ENCODE measurements at regions not wholly inside any gene's neighbourhood (a gene's known extent, or its start where the extent isn't known, plus 50 kb on each side); places are given as distances from the start of the nearest gene placed in this dataset.
"Not testable (repeated sequence)": the region's sequence is repeated elsewhere in the genome, so short reads cannot be mapped to it uniquely, and the experiment has no call there.

GRCh38 chr6:82551831-82552230 lies 188.2 kb downstream of the TPBG start:
- Histone ChIP-seq H3K9me3 (ENCODE audit: control insufficient read depth, low read length) (no peaks in the 10 kb centered on the region), H3K4me3 (ENCODE audit: extremely low read depth, insufficient read depth, low read length, poor library complexity, severe bottlenecking) (no peak overlapping the region), H3K36me3 (ENCODE audit: control insufficient read depth, insufficient read depth, low read length) (no peaks in the 10 kb centered on the region), H3K4me1 (ENCODE audit: control insufficient read depth, insufficient read depth, low read length, poor library complexity, severe bottlenecking) (no peaks in the 10 kb centered on the region), H3K27ac (ENCODE audit: low read depth, low read length, severe bottlenecking) (no peak overlapping the region)
- 89 to 97% methylated on average over 4 to 5 of the region's 7 CpGs for WGBS, 2 experiments (ENCODE audit: insufficient coverage in 2 of 2)

GRCh38 chr6:82553863-82554531 lies 190.4 kb downstream of the TPBG start:
- Histone ChIP-seq H3K4me1 (ENCODE audit: control insufficient read depth, insufficient read depth, low read length, poor library complexity, severe bottlenecking) (no peaks in the 10 kb centered on the region), H3K9me3 (ENCODE audit: control insufficient read depth, low read length) (no peaks in the 10 kb centered on the region), H3K36me3 (ENCODE audit: control insufficient read depth, insufficient read depth, low read length) (no peaks in the 10 kb centered on the region), H3K4me3 (ENCODE audit: extremely low read depth, insufficient read depth, low read length, poor library complexity, severe bottlenecking) (no peak overlapping the region), H3K27ac (ENCODE audit: low read depth, low read length, severe bottlenecking) (no peak overlapping the region)
- WGBS, 2 experiments (ENCODE audit: insufficient coverage in 2 of 2), result 56% methylated on average over 1 of the region's 2 CpGs; no CpG with 5 or more reads in 1 of the 2 experiments

- 88% methylated on average over 1 of the region's 1 CpG; no CpG with 5 or more reads in 1 of the 2 experiments for WGBS, 2 experiments (ENCODE audit: insufficient coverage in 2 of 2)
- H3K27ac ChIP-seq (ENCODE audit: low read depth, low read length, severe bottlenecking), result no peak overlapping the region
Measured at GRCh38 chr6:82554666-82555065, 191.0 kb downstream of the TPBG start.

DNA sequence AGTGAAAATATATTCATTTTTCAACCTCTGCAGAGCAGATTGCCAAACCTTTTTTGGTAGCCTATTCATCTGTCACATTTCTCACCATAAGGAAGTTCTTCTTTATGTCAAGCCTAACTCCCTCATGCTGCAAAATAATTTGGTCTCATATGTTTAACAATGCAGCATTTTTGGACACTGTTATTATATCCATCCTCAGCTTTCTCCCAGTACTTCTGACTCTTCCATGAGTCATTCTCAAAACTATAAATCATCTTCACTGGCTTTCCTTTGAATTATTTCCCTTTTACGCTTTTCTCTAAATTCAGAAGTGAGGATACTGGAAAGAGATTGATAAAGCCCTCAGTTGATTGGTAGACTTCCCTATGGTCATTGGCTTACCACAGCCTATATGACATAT lies 192.2 kb downstream of the TPBG start:
- Histone ChIP-seq H3K4me3 (ENCODE audit: extremely low read depth, insufficient read depth, low read length, poor library complexity, severe bottlenecking) (no peak overlapping the region), H3K36me3 (ENCODE audit: control insufficient read depth, insufficient read depth, low read length) (no peaks in the 10 kb centered on the region), H3K27ac (ENCODE audit: low read depth, low read length, severe bottlenecking) (no peak overlapping the region), H3K9me3 (ENCODE audit: control insufficient read depth, low read length) (no peaks in the 10 kb centered on the region), H3K4me1 (ENCODE audit: control insufficient read depth, insufficient read depth, low read length, poor library complexity, severe bottlenecking) (no peaks in the 10 kb centered on the region)
- no CpG with 5 or more reads among the region's 1 CpG for WGBS, 2 experiments (ENCODE audit: insufficient coverage in 2 of 2)

More at GRCh38 chr6:82554666-82555065, 191.0 kb downstream of the TPBG start:
- Histone ChIP-seq H3K9me3 (ENCODE audit: control insufficient read depth, low read length) (no peaks in the 10 kb centered on the region), H3K4me3 (ENCODE audit: extremely low read depth, insufficient read depth, low read length, poor library complexity, severe bottlenecking) (no peak overlapping the region), H3K36me3 (ENCODE audit: control insufficient read depth, insufficient read depth, low read length) (no peaks in the 10 kb centered on the region), H3K4me1 (ENCODE audit: control insufficient read depth, insufficient read depth, low read length, poor library complexity, severe bottlenecking) (no peaks in the 10 kb centered on the region)

DNA sequence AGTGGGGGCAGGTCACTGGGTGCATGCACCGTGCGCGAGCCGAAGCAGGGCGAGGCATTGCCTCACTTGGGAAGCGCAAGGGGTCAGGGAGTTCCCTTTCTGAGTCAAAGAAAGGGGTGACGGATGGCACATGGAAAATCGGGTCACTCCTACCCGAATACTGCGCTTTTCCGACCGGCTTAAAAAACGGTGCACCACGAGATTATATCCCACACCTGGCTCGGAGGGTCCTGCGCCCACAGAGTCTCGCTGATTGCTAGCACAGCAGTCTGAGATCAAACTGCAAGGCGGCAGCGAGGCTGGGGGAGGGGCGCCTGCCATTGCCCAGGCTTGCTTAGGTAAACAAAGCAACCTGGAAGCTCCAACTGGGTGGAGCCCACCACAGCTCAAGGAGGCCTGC lies 194.9 kb downstream of the TPBG start:
- 92 to 99% methylated on average over 11 to 15 of the region's 20 CpGs for WGBS, 2 experiments (ENCODE audit: insufficient coverage in 2 of 2)
- H3K4me3 ChIP-seq (ENCODE audit: extremely low read depth, insufficient read depth, low read length, poor library complexity, severe bottlenecking); H3K9me3 ChIP-seq (ENCODE audit: control insufficient read depth, low read length); H3K4me1 ChIP-seq (ENCODE audit: control insufficient read depth, insufficient read depth, low read length, poor library complexity, severe bottlenecking); H3K27ac ChIP-seq (ENCODE audit: low read depth, low read length, severe bottlenecking); H3K36me3 ChIP-seq (ENCODE audit: control insufficient read depth, insufficient read depth, low read length): not testable (repeated sequence)

- Histone ChIP-seq H3K27ac (ENCODE audit: low read depth, low read length, severe bottlenecking) (no peak overlapping the region), H3K36me3 (ENCODE audit: control insufficient read depth, insufficient read depth, low read length) (no peaks in the 10 kb centered on the region), H3K4me1 (ENCODE audit: control insufficient read depth, insufficient read depth, low read length, poor library complexity, severe bottlenecking) (no peaks in the 10 kb centered on the region), H3K9me3 (ENCODE audit: control insufficient read depth, low read length) (no peaks in the 10 kb centered on the region), H3K4me3 (ENCODE audit: extremely low read depth, insufficient read depth, low read length, poor library complexity, severe bottlenecking) (no peak overlapping the region)
- no CpG with 5 or more reads among the region's 1 CpG for WGBS, 2 experiments (ENCODE audit: insufficient coverage in 2 of 2)
Measured at GRCh38 chr6:82567621-82568020, 204.0 kb downstream of the TPBG start.

- Histone ChIP-seq H3K4me1 (ENCODE audit: control insufficient read depth, insufficient read depth, low read length, poor library complexity, severe bottlenecking) (no peaks in the 10 kb centered on the region), H3K4me3 (ENCODE audit: extremely low read depth, insufficient read depth, low read length, poor library complexity, severe bottlenecking) (no peak overlapping the region), H3K9me3 (ENCODE audit: control insufficient read depth, low read length) (no peaks in the 10 kb centered on the region), H3K27ac (ENCODE audit: low read depth, low read length, severe bottlenecking) (no peak overlapping the region), H3K36me3 (ENCODE audit: control insufficient read depth, insufficient read depth, low read length) (no peaks in the 10 kb centered on the region)
- 92 to 94% methylated on average over 4 to 5 of the region's 6 CpGs for WGBS, 2 experiments (ENCODE audit: insufficient coverage in 2 of 2)
Measured at GRCh38 chr6:82568290-82568993, 204.8 kb downstream of the TPBG start.

DNA sequence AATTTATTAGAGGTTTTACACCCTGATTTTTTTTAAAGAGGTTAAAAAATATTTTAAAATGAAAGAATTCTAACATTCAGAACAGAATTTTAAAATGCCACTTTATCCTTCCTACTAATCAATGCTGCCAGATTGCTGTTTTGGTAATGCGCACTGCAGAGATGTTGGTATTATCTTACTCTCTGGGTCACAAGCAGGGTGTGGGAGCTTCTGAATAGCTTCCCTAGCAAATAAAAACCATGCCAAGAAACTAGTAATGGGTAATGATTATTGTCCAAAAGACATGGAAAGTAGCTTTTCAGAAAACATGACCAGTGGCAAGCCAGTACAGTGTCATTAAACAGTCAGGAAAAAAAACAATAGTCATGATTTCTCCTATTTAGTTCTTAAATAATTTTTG lies 205.4 kb downstream of the TPBG start:
- Histone ChIP-seq H3K4me3 (ENCODE audit: extremely low read depth, insufficient read depth, low read length, poor library complexity, severe bottlenecking) (no peak overlapping the region), H3K36me3 (ENCODE audit: control insufficient read depth, insufficient read depth, low read length) (no peaks in the 10 kb centered on the region), H3K27ac (ENCODE audit: low read depth, low read length, severe bottlenecking) (no peak overlapping the region), H3K4me1 (ENCODE audit: control insufficient read depth, insufficient read depth, low read length, poor library complexity, severe bottlenecking) (no peaks in the 10 kb centered on the region), H3K9me3 (ENCODE audit: control insufficient read depth, low read length) (no peaks in the 10 kb centered on the region)
- WGBS, 2 experiments (ENCODE audit: insufficient coverage in 2 of 2), result 100% methylated on average over 1 of the region's 1 CpG; no CpG with 5 or more reads in 1 of the 2 experiments

DNA sequence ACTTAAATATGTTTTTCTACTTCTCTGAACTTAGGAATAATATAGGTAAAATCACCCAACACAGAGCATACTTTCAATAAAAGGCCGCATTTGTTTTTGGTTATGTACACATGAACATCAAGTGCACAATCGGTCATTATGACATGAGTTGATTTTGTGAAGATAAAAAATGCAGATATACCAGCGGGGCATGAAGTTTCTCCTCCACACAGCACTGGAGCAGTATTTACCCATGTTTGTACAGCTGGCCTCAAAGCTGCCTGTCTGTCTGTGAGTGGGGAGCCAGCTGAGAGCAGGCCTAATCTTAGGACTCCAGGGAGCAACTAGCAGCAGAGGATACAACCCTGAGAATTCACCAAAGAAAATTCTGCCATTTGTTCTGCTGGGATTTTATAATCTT lies 206.5 kb downstream of the TPBG start:
- H3K9me3 ChIP-seq (ENCODE audit: control insufficient read depth, low read length), result no peaks in the 10 kb centered on the region
- H3K4me1 ChIP-seq (ENCODE audit: control insufficient read depth, insufficient read depth, low read length, poor library complexity, severe bottlenecking), result no peaks in the 10 kb centered on the region
- H3K36me3 ChIP-seq (ENCODE audit: control insufficient read depth, insufficient read depth, low read length), result no peaks in the 10 kb centered on the region
- H3K4me3 ChIP-seq (ENCODE audit: extremely low read depth, insufficient read depth, low read length, poor library complexity, severe bottlenecking), result no peak overlapping the region
- H3K27ac ChIP-seq (ENCODE audit: low read depth, low read length, severe bottlenecking), result no peak overlapping the region
- 90% methylated on average over 3 of the region's 3 CpGs; no CpG with 5 or more reads in 1 of the 2 experiments for WGBS, 2 experiments (ENCODE audit: insufficient coverage in 2 of 2)

GRCh38 chr6:82571455-82571854 lies 207.8 kb downstream of the TPBG start:
- no CpG with 5 or more reads among the region's 2 CpGs for WGBS, 2 experiments (ENCODE audit: insufficient coverage in 2 of 2)
- H3K4me3 ChIP-seq (ENCODE audit: extremely low read depth, insufficient read depth, low read length, poor library complexity, severe bottlenecking), result no peak overlapping the region
- peaks cover 7% of the 10 kb centered on the region for H3K9me3 ChIP-seq (ENCODE audit: control insufficient read depth, low read length)
- no peaks in the 10 kb centered on the region for H3K4me1 ChIP-seq (ENCODE audit: control insufficient read depth, insufficient read depth, low read length, poor library complexity, severe bottlenecking)
- no peak overlapping the region for H3K27ac ChIP-seq (ENCODE audit: low read depth, low read length, severe bottlenecking)
- H3K36me3 ChIP-seq (ENCODE audit: control insufficient read depth, insufficient read depth, low read length), result no peaks in the 10 kb centered on the region

Measured in mesodermal cell (in vitro differentiated cells).